HG03135 (cell line): ENCODE measurements at regions not wholly inside any gene's neighbourhood (a gene's known extent, or its start where the extent isn't known, plus 50 kb on each side); places are given as distances from the start of the nearest gene placed in this dataset.

ENCODE experiments used
- ATAC-seq: cut with Tn5 transposase; IDR thresholded peaks from one replicate; pipeline ENCODE4 v1.9.1; 2021; ENCODE audit warnings: mild to moderate bottlenecking, moderate library complexity; ENCODE audit not compliant: unreplicated experiment

- ATAC-seq = no peak
Observed at GRCh38 chr12:34391771-34392581, 369.7 kb downstream of the ALG10 start.

- no peak for ATAC-seq
Observed at GRCh38 chr12:34392741-34393085, 370.4 kb downstream of the ALG10 start.

GRCh38 chr12:34393086-34393820 lies 371.0 kb downstream of the ALG10 start:
- no peak for ATAC-seq

GRCh38 chr12:34393821-34394150 lies 371.5 kb downstream of the ALG10 start:
- no peak for ATAC-seq

GRCh38 chr12:34394211-34395055 lies 372.1 kb downstream of the ALG10 start:
- ATAC-seq = no peak

- no peak for ATAC-seq
Observed at GRCh38 chr12:34395056-34396005, 373.0 kb downstream of the ALG10 start.

- no peak for ATAC-seq
Observed at GRCh38 chr12:34396006-34396860, 373.9 kb downstream of the ALG10 start.

GRCh38 chr12:34396861-34397590 lies 374.7 kb downstream of the ALG10 start:
- no peak for ATAC-seq

- ATAC-seq = no peak
Observed at GRCh38 chr12:34397591-34398365, 375.5 kb downstream of the ALG10 start.

- no peak for ATAC-seq
Observed at GRCh38 chr12:34398366-34398705, 376.0 kb downstream of the ALG10 start.

- ATAC-seq = no peak
Observed at GRCh38 chr12:34398706-34399630, 376.7 kb downstream of the ALG10 start.

GRCh38 chr12:34399631-34400410 lies 377.5 kb downstream of the ALG10 start:
- ATAC-seq = no peak

- no peak for ATAC-seq
Observed at GRCh38 chr12:34400411-34400881, 378.1 kb downstream of the ALG10 start.

- no peak for ATAC-seq
Observed at GRCh38 chr12:34400986-34401658, 378.8 kb downstream of the ALG10 start.

- ATAC-seq = no peak
Observed at GRCh38 chr12:34401659-34402227, 379.4 kb downstream of the ALG10 start.
